Pons (tissue), 1 donor: ENCODE measurements at regions not wholly inside any gene's neighbourhood (a gene's known extent, or its start where the extent isn't known, plus 50 kb on each side); places are given as distances from the start of the nearest gene placed in this dataset.
"Not testable (repeated sequence)": the region's sequence is repeated elsewhere in the genome, so short reads cannot be mapped to it uniquely, and the experiment has no call there.

Experiments
- DNase-seq: peaks from one replicate; pipeline ENCODE4 v3.0.0-alpha.2; 2016; ENCODE audit warnings: low spot score

DNA sequence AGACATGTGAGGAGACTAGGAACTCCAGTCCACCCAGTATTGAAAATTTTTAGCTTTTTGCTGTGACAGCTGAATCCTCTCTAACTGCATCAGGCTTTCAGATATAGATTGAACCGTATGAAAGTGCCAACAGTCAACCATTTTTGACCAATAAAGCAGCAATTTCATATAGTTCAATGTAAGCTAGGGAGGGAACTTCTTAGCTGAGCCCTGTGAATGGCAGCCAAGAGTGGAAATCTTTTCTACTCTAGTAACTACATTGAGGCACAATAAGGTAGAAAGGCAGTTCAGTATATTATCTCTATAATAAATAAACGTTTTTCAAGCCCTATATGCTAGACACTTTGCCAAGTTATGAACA is 96.3 kb upstream of the TANK start:
- no peak for DNase-seq

DNA sequence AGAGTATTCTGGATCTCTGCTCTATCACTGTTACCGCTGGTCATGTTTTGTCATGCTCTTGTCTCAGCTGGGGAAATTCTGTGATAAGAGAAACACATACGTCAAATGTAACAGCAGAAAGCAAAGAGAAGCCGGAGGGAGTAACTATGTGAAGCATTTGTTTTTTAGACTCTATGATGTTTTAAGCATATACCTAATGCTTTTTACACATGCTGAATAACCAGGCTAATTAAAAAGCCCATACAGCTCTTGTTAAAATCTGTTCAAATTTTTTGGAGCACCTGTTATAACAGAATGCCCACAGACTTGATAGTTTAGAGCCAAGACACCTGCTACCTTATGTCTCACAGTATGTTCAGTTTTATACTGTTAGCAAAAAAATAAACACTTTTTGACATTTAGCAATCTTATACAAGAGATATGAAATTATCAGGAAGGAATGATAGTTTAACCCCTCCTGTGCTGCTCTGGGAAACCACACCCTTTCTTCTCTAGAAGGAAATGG is 92.3 kb upstream of the TANK start:
- no peak for DNase-seq

- no peak for DNase-seq
Measured at GRCh38 chr2:161068670-161069069, 91.6 kb upstream of the TANK start.

DNA sequence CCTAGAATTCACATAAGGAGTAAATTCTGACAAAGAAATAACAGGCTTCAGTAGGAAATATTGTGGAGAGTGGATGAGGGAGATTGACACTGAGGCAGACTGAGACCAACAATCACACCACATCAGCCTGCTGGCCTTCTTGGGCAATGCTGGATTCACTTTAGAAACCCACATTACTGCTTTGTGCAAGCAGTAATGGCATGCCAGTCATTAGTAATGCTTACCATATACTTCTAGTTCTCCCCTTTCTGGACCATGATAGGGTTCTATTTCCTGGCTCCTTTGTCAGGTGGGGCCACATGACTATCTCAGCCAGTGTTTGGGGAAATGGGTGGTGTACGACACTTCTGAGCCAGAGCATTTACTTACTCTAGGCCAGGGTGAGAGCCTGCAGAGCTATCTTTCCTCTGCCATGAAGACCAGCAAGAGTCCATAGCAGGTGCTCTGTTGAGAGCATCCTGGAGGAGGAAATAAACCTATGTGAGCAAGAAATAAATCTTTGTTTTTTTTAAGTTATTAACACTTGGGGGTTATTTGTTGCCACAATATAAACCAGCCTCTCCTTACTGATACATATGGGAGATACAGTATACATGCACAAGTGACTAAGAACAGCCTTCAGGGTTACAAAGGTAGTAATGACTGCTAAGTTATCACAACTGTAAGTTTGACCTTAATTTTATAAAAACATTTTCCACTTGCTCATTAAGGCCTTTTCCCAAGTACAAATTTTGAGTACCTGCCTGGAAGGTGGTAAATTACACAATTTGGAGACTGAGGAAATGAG is 89.3 kb upstream of the TANK start:
- no peak for DNase-seq

GRCh38 chr2:161072436-161072835 is 87.8 kb upstream of the TANK start:
- not testable (repeated sequence) for DNase-seq

GRCh38 chr2:161075701-161076100 is 84.5 kb upstream of the TANK start:
- DNase-seq = no peak

GRCh38 chr2:161076936-161077335 is 83.3 kb upstream of the TANK start:
- DNase-seq = no peak

GRCh38 chr2:161077367-161078210 is 82.6 kb upstream of the TANK start:
- DNase-seq = peak; percentile 80

- no peak for DNase-seq
Measured at GRCh38 chr2:161078211-161078539, 82.1 kb upstream of the TANK start.

DNA sequence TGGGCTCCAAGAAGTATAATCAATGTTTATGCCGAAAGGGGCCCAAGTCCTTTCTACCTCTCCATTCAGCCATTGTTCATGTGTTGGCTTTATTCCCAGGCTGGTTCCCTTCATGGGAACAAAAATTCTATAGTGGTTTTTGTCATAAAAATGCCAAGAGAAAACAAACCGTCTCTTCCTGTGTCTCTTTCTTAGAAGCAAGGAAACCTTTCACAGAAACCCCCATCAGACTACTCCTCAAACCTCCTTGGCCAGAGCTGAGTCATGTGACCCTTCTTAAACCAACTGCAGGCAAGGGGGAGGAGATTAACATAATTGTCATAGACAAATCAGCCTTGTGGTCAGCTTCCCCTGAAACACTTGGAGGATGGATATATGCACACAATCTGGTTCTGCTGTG is 75.1 kb upstream of the TANK start:
- DNase-seq = no peak

DNA sequence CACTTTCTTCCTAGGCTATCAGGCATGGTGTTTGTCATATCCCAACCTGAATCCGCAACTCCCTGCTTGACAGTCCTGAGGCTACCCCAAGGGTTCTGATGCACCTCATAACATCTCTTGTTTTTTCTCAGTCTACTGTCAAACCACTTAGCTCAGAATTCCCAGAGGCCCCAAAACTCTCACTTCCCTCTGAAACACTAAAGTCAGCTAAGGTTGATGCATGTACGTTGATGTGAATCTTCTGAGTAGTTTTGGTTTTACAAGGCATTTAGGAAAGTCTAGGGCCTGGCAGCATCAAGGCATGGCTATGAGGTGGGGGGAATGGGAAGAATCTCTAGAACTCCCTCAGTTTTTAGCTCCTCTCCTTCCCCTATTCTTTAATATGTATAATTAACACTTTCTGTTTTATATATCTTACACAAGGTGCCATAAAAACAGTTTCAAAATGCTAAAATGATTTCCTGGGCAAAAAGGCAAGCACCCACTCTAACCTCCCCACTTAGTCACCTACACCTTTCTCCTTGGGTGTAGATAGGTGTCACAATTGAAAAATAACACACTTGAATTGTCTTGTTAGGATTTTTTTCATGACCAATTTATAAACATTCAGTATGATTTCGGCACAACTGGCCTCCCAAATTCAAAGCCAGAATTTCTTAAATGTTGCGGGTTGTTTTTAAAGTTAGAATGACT is 71.4 kb upstream of the TANK start:
- DNase-seq = no peak

DNA sequence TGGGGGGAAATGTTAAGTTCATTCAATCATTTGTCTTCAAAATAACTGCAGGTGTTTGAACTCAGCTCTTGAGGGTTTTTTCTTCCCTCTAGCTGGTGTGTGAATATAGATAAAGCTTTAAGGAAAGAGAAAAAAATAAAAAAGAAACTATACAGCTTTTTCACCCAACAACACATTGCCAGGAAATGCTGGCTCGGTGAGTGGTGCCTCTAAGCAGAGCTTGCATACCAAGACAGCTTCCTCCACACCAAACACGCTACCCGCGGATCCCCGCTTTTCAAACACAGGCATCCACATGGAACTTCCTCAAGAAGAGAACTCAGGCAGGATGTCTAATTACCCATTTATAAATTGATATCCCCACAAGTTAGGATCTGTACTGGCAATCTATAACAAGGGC is 69.8 kb upstream of the TANK start:
- no peak for DNase-seq

GRCh38 chr2:161095314-161095713 is 64.9 kb upstream of the TANK start:
- DNase-seq = no peak

- DNase-seq = peak; percentile 82
Measured at GRCh38 chr2:161096336-161096735, 63.9 kb upstream of the TANK start.

GRCh38 chr2:161097157-161097556 is 63.1 kb upstream of the TANK start:
- no peak for DNase-seq

- no peak for DNase-seq
Measured at GRCh38 chr2:161100211-161100895, 59.9 kb upstream of the TANK start.

- no peak for DNase-seq
Measured at GRCh38 chr2:161101406-161101805, 58.8 kb upstream of the TANK start.

GRCh38 chr2:161102770-161103450 is 57.3 kb upstream of the TANK start:
- DNase-seq = no peak

GRCh38 chr2:161103451-161103831 is 56.8 kb upstream of the TANK start:
- DNase-seq = no peak

DNA sequence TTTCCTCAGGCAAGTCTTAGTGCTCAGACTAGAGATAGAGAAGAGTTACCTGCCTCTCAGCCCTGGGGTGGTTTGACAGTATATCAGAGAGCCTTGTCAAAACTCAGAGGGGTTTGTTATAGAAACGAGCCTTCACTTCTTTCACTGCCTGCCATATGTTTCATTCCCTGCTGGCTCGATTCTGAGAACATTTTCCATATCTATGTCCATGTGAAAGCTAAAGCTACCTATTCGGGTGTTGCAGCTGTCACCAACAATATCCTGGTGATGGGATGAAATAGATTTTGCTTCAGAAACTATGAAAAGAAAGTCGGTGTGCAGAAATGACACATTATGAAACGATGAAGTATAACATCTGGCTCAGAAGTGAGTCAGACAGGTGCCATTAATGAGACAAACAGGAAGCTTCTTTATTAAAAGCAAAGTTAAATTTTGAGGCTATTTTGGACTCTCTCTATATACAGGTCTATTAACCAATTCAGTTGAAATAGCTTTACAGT is 56.1 kb upstream of the TANK start:
- DNase-seq = no peak

GRCh38 chr2:161107265-161107664 is 53.0 kb upstream of the TANK start:
- no peak for DNase-seq
